HCT116 (cell line): ENCODE measurements at regions not wholly inside any gene's neighbourhood (a gene's known extent, or its start where the extent isn't known, plus 50 kb on each side); places are given as distances from the start of the nearest gene placed in this dataset.

ENCODE experiments used
- ATAC-seq: fragments of 200-7000 bp; cut with Tn5 transposase; 2 replicates; pipeline ENCODE4 v1.9.1; 2020; ENCODE audit warnings: mild to moderate bottlenecking, moderate library complexity
- BruUV-seq: library from RNA; stranded (reverse); fragments of 400-500 nt; replicated peaks from 2 replicates; lab custom pipeline; 2021; lab: Mats Ljungman, UMichigan
- CTCF ChIA-PET: fragments of 300-600 bp; sonication (Branson Sonifier 250); formaldehyde crosslinking; loops from one replicate; lab custom pipeline; 2021; ENCODE audit warnings: antibody characterized with exemption; lab: Charles Lee
- POLR2A ChIA-PET: fragments of 300-600, 350-600 bp; sonication (Branson Sonifier 250); formaldehyde crosslinking; loops from one replicate; lab custom pipeline; 2021; ENCODE audit warnings: antibody characterized with exemption; lab: Charles Lee
- RAD21 ChIA-PET, 2 experiments: fragments of 300-600 bp; sonication (Branson Sonifier 250); formaldehyde crosslinking; loops; one replicate each; lab custom pipeline; 2023; ENCODE audit warnings: low total read pairs in 2 of 2; ENCODE audit not compliant: uncharacterized antibody in 2 of 2, unreplicated experiment in 2 of 2, low non-redundant PET in 1 of 2; lab: Charles Lee
- DNase-seq: peaks from one replicate; pipeline ENCODE4 v3.0.0-alpha.2; 2010; ENCODE audit warnings: low read depth, low spot score
- H2AFZ ChIP-seq: fragments of 200-600 bp; shearing (Covaris generic), sonication (generic); 2 replicates; pipeline ENCODE4 v1.6.1; 2017; ENCODE audit warnings: low read depth, mixed run types, mixed read lengths, antibody characterized with exemption, low read length; ENCODE audit not compliant: poor library complexity, severe bottlenecking
- H3K27ac ChIP-seq: 2 replicates; pipeline ENCODE4 v1.5.1; 2012; ENCODE audit warnings: low read depth, low read length
- H3K27me3 ChIP-seq: fragments of 200-600 bp; sonication (generic); 2 replicates; pipeline ENCODE4 v1.6.1; 2016; ENCODE audit warnings: mixed run types, low read length, mixed read lengths; ENCODE audit not compliant: insufficient read depth
- H3K36me3 ChIP-seq, 2 experiments: fragments of 200-500 bp in 1 of 2; fragments of 200-600 bp in 1 of 2; sonication (Bioruptor generic) in 1 of 2; sonication (generic) in 1 of 2; 2 replicates each; pipeline versions ENCODE4 v1.5.1 to v1.6.1; 2014 to 2016; ENCODE audit warnings: low read length in 2 of 2, inconsistent platforms in 1 of 2, mixed read lengths in 1 of 2, mixed run types in 1 of 2; ENCODE audit not compliant: insufficient read depth in 2 of 2, control insufficient read depth in 1 of 2
- H3K4me1 ChIP-seq, 2 experiments: fragments of 200-600 bp in 1 of 2; sonication (generic) in 1 of 2; 2 replicates each; pipeline versions ENCODE4 v1.5.1 to v1.6.1; 2012 to 2017; ENCODE audit warnings: low read length in 2 of 2, inconsistent platforms in 1 of 2, mild to moderate bottlenecking in 1 of 2, mixed read lengths in 1 of 2, mixed run types in 1 of 2, moderate library complexity in 1 of 2; ENCODE audit not compliant: insufficient read depth in 2 of 2, control insufficient read depth in 1 of 2
- H3K4me2 ChIP-seq: fragments of 200-600 bp; sonication (generic); 2 replicates; pipeline ENCODE4 v1.6.1; 2017; ENCODE audit warnings: mixed run types, low read length, mixed read lengths
- H3K4me3 ChIP-seq, 2 experiments: fragments of 200-600 bp in 1 of 2; sonication (generic) in 1 of 2; replicated peaks in 1 of 2; 2 replicates each; pipeline ENCODE4 v1.5.1; 2011 to 2016; ENCODE audit warnings: low read length in 2 of 2, control low read depth in 1 of 2, low read depth in 1 of 2, mild to moderate bottlenecking in 1 of 2, mixed read lengths in 1 of 2, mixed run types in 1 of 2
- H3K79me2 ChIP-seq: fragments of 200-600 bp; sonication (generic); 2 replicates; pipeline ENCODE4 v1.6.1; 2017; ENCODE audit warnings: mild to moderate bottlenecking, mixed run types, low read length, moderate library complexity, mixed read lengths; ENCODE audit not compliant: insufficient read depth
- H3K9ac ChIP-seq: fragments of 200-600 bp; sonication (generic); 2 replicates; pipeline ENCODE4 v1.6.1; 2016; ENCODE audit warnings: low read length, mixed read lengths
- H3K9me2 ChIP-seq: fragments of 200-600 bp; sonication (generic), shearing (Covaris generic); 2 replicates; pipeline ENCODE4 v1.6.1; 2017; ENCODE audit warnings: mixed run types, mild to moderate bottlenecking, moderate library complexity; ENCODE audit not compliant: insufficient read depth
- H3K9me3 ChIP-seq, 2 experiments: fragments of 200-500 bp in 1 of 2; fragments of 200-600 bp in 1 of 2; sonication (Bioruptor generic) in 1 of 2; sonication (generic) in 1 of 2; 2 replicates each; pipeline ENCODE4 v1.6.1; 2014 to 2017; ENCODE audit warnings: low read length in 2 of 2, mixed read lengths in 2 of 2, inconsistent platforms in 1 of 2, low read depth in 1 of 2, mild to moderate bottlenecking in 1 of 2, mixed run types in 1 of 2, moderate library complexity in 1 of 2; ENCODE audit not compliant: control insufficient read depth in 1 of 2, insufficient read depth in 1 of 2
- H4K20me1 ChIP-seq: fragments of 200-600 bp; sonication (generic), shearing (Covaris generic); 2 replicates; pipeline ENCODE4 v1.6.1; 2017; ENCODE audit warnings: mixed run types, mild to moderate bottlenecking, moderate library complexity; ENCODE audit not compliant: insufficient read depth
- CBX3 ChIP-seq: IDR thresholded peaks from 2 replicates; pipeline ENCODE4 v1.6.1; 2012; ENCODE audit warnings: low read depth
- CEBPB ChIP-seq: IDR thresholded peaks from 2 replicates; pipeline ENCODE4 v1.6.1; 2012; ENCODE audit warnings: low read depth
- EZH2 ChIP-seq: fragments of 200-600 bp; sonication (generic); IDR thresholded peaks from 2 replicates; pipeline ENCODE4 v1.6.1; 2017; ENCODE audit warnings: antibody characterized with exemption, mixed run types
- JUND ChIP-seq: IDR thresholded peaks from 2 replicates; pipeline ENCODE4 v1.6.1; 2012
- POLR2AphosphoS5 ChIP-seq: IDR thresholded peaks from 2 replicates; pipeline ENCODE4 v1.6.1; 2011; ENCODE audit warnings: mild to moderate bottlenecking, low read depth, low read length, moderate library complexity
- RAD21 ChIP-seq: IDR thresholded peaks from 2 replicates; pipeline ENCODE4 v1.6.1; 2012; ENCODE audit warnings: low read depth, mild to moderate bottlenecking
- SIN3A ChIP-seq: IDR thresholded peaks from 2 replicates; pipeline ENCODE4 v1.6.1; 2012; ENCODE audit warnings: low read depth
- SRF ChIP-seq: IDR thresholded peaks from 2 replicates; pipeline ENCODE4 v1.6.1; 2012; ENCODE audit warnings: low read depth
- TCF7L2 ChIP-seq: IDR thresholded peaks from 2 replicates; pipeline ENCODE4 v1.7.0; 2011; ENCODE audit warnings: borderline replicate concordance, inconsistent platforms; ENCODE audit not compliant: insufficient read depth, insufficient read length; ENCODE audit errors: extremely low read depth
- YY1 ChIP-seq: IDR thresholded peaks from 2 replicates; pipeline ENCODE4 v1.6.1; 2011; ENCODE audit warnings: low read length, low read depth, moderate library complexity, mild to moderate bottlenecking; ENCODE audit not compliant: insufficient replicate concordance; ENCODE audit errors: extremely low read depth
- ZNF274 ChIP-seq: fragments of 200-500 bp; sonication (Bioruptor generic); IDR thresholded peaks from 2 replicates; pipeline ENCODE4 v1.6.1; 2014; ENCODE audit warnings: mild to moderate bottlenecking, low read depth, low read length, inconsistent platforms
- intact Hi-C: fragments of 100-400 bp; cut with micrococcal nuclease; formaldehyde crosslinking; loops from 2 replicates; pipeline ENCODE4 v1.10.0; 2022
- TF ChIP-seq, protein P1 (sequence below): IDR thresholded peaks from 2 replicates; pipeline ENCODE4 v1.6.1; 2012
- TF ChIP-seq, protein P2 (sequence below): IDR thresholded peaks from 2 replicates; pipeline ENCODE4 v1.6.1; 2012
- TF ChIP-seq, protein P3 (sequence below): IDR thresholded peaks from 2 replicates; pipeline ENCODE4 v1.6.1; 2012; ENCODE audit warnings: low read depth
- TF ChIP-seq, protein P4 (sequence below), 3 experiments: fragments of 200-600 bp in 1 of 3; sonication (generic) in 1 of 3; IDR thresholded peaks in 2 of 3; conservative IDR thresholded peaks in 1 of 3; 2 replicates each; pipeline ENCODE4 v1.5.1; 2012 to 2017; ENCODE audit warnings: low read depth in 2 of 3, low read length in 2 of 3, antibody characterized with exemption in 1 of 3, borderline replicate concordance in 1 of 3, control low read depth in 1 of 3, mild to moderate bottlenecking in 1 of 3, mixed read lengths in 1 of 3, mixed run types in 1 of 3, moderate library complexity in 1 of 3; ENCODE audit not compliant: insufficient read depth in 1 of 3

DNA sequence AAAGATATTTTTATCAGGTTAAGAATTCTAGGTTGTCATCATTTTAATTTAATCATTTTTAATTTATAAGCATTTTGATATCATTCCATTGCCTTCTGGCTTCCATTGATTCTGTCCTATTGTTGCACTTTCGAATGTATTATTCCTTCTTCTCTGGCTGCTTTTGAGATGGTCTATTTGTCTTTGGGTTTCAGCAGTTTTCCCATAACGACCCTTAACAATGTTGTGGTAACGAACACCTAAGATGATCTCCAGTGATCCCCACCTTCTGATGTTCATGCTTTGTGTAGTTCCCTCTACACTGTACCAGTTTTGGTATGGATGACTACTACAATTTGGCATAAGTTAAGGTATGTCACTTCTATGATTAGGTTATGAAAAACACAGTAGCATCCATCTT lies 59.9 kb downstream of the MINAR1 start:
- no peaks in the 10 kb centered on the region for H3K9me3 ChIP-seq
- H3K36me3 ChIP-seq = no peaks in the 10 kb centered on the region
- H3K27ac ChIP-seq = no peak overlapping the region
- H4K20me1 ChIP-seq = no peaks in the 10 kb centered on the region
- no peaks in the 10 kb centered on the region for H3K9me2 ChIP-seq
- no peak for ATAC-seq
- no peak overlapping the region for H2AFZ ChIP-seq
- intact Hi-C loops = no loop called here
- no peaks in the 10 kb centered on the region for H3K27me3 ChIP-seq
- no peak overlapping the region for H3K4me3 ChIP-seq
- TF ChIP-seq SRF = no peak
- TF ChIP-seq, all 23 proteins: peak for 0
- ChIA-PET POLR2A (no interaction called here), RAD21 (no interaction called here), CTCF (no interaction called here)
- DNase-seq = no peak
- no peaks in the 10 kb centered on the region for H3K4me1 ChIP-seq
- no TSS peak for BruUV-seq
- H3K79me2 ChIP-seq = no peaks in the 10 kb centered on the region
- no peak overlapping the region for H3K4me2 ChIP-seq
- no peak overlapping the region for H3K9ac ChIP-seq

DNA sequence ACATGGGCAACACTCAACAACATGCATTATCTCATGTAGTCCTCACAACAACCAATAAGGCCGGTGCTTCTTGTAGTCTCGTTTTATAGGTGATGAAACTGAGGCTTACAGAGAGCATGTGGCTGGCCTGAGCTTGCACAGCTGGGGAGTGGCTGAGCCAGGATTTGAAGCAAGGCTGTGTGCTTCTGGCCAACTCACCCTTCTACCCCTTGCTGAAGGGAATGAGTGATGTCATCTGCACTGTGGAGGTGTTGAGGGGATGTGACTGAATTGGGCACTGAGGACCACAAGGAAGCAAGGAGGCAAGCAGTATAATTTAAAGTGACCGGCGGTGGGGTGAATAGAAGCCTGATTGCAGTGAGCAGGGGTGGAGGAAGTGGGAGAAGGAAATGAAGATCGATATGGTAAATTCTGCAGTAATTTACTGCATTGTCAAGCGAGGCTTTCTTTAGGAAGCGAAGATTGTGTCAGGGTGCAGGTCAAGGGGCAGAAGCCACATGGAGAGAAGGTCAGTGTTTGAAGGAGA lies 62.3 kb downstream of the MINAR1 start:
- Histone ChIP-seq H2AFZ (no peak overlapping the region), H3K27ac (no peak overlapping the region), H3K9ac (no peak overlapping the region), H4K20me1 (no peaks in the 10 kb centered on the region), H3K79me2 (no peaks in the 10 kb centered on the region), H3K36me3 (no peaks in the 10 kb centered on the region), H3K4me2 (no peak overlapping the region), H3K27me3 (peaks cover 20% of the 10 kb centered on the region; the same call in 1 of the 2 replicates), H3K9me2 (no peaks in the 10 kb centered on the region), H3K4me3 (no peak overlapping the region), H3K4me1 (no peaks in the 10 kb centered on the region), H3K9me3 (no peaks in the 10 kb centered on the region)
- ChIA-PET CTCF (no interaction called here), POLR2A (no interaction called here), RAD21 (no interaction called here)
- ATAC-seq (no peak), DNase-seq (no peak)
- TF ChIP-seq POLR2AphosphoS5 (no peak), SIN3A (no peak), YY1 (no peak), RAD21 (no peak), EZH2 (no peak), TCF7L2 (no peak), CEBPB (no peak), ZNF274 (no peak), JUND (no peak), SRF (no peak), CBX3 (no peak)
- TF ChIP-seq, protein P1, sequence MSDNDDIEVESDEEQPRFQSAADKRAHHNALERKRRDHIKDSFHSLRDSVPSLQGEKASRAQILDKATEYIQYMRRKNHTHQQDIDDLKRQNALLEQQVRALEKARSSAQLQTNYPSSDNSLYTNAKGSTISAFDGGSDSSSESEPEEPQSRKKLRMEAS = no peak
- TF ChIP-seq, protein P2, sequence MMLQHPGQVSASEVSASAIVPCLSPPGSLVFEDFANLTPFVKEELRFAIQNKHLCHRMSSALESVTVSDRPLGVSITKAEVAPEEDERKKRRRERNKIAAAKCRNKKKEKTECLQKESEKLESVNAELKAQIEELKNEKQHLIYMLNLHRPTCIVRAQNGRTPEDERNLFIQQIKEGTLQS = no peak
- TF ChIP-seq, protein P3, sequence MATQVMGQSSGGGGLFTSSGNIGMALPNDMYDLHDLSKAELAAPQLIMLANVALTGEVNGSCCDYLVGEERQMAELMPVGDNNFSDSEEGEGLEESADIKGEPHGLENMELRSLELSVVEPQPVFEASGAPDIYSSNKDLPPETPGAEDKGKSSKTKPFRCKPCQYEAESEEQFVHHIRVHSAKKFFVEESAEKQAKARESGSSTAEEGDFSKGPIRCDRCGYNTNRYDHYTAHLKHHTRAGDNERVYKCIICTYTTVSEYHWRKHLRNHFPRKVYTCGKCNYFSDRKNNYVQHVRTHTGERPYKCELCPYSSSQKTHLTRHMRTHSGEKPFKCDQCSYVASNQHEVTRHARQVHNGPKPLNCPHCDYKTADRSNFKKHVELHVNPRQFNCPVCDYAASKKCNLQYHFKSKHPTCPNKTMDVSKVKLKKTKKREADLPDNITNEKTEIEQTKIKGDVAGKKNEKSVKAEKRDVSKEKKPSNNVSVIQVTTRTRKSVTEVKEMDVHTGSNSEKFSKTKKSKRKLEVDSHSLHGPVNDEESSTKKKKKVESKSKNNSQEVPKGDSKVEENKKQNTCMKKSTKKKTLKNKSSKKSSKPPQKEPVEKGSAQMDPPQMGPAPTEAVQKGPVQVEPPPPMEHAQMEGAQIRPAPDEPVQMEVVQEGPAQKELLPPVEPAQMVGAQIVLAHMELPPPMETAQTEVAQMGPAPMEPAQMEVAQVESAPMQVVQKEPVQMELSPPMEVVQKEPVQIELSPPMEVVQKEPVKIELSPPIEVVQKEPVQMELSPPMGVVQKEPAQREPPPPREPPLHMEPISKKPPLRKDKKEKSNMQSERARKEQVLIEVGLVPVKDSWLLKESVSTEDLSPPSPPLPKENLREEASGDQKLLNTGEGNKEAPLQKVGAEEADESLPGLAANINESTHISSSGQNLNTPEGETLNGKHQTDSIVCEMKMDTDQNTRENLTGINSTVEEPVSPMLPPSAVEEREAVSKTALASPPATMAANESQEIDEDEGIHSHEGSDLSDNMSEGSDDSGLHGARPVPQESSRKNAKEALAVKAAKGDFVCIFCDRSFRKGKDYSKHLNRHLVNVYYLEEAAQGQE = no peak
- TF ChIP-seq, protein P4, sequence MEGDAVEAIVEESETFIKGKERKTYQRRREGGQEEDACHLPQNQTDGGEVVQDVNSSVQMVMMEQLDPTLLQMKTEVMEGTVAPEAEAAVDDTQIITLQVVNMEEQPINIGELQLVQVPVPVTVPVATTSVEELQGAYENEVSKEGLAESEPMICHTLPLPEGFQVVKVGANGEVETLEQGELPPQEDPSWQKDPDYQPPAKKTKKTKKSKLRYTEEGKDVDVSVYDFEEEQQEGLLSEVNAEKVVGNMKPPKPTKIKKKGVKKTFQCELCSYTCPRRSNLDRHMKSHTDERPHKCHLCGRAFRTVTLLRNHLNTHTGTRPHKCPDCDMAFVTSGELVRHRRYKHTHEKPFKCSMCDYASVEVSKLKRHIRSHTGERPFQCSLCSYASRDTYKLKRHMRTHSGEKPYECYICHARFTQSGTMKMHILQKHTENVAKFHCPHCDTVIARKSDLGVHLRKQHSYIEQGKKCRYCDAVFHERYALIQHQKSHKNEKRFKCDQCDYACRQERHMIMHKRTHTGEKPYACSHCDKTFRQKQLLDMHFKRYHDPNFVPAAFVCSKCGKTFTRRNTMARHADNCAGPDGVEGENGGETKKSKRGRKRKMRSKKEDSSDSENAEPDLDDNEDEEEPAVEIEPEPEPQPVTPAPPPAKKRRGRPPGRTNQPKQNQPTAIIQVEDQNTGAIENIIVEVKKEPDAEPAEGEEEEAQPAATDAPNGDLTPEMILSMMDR (IDR thresholded peaks at IDR 0.05 in 2 of 3, conservative IDR thresholded peaks at IDR 0.05 in 1 of 3; ENCODE audit: borderline replicate concordance in 1 of 3, insufficient read depth in 1 of 3, low read depth in 2 of 3, low read length in 2 of 3) = no peak
- BruUV-seq = no TSS peak
- intact Hi-C loops = no loop called here
